SJSA1 (cell line): ENCODE measurements at regions not wholly inside any gene's neighbourhood (a gene's known extent, or its start where the extent isn't known, plus 50 kb on each side); places are given as distances from the start of the nearest gene placed in this dataset.
"Not testable (repeated sequence)": the region's sequence is repeated elsewhere in the genome, so short reads cannot be mapped to it uniquely, and the experiment has no call there.

Experiments
- DNase-seq, 2 experiments: peaks; one replicate each; pipeline ENCODE4 v3.0.0-alpha.2; 2015 to 2020; ENCODE audit warnings: low spot score in 2 of 2, low read depth in 1 of 2
- H3K27ac ChIP-seq: fragments of 250-450 bp; sonication (Bioruptor Pico); 2 replicates; pipeline ENCODE4 v1.5.1; 2020; ENCODE audit warnings: mild to moderate bottlenecking, moderate library complexity
- H3K27me3 ChIP-seq: fragments of 250-450 bp; sonication (Bioruptor Pico); replicated peaks from 2 replicates; pipeline ENCODE4 v1.5.1; 2020; ENCODE audit warnings: mild to moderate bottlenecking, moderate library complexity
- H3K36me3 ChIP-seq: fragments of 250-450 bp; sonication (Bioruptor Pico); 2 replicates; pipeline ENCODE4 v1.5.1; 2020; ENCODE audit warnings: mild to moderate bottlenecking
- H3K4me1 ChIP-seq: fragments of 250-450 bp; sonication (Bioruptor Pico); replicated peaks from 2 replicates; pipeline ENCODE4 v1.6.1; 2021; ENCODE audit warnings: mild to moderate bottlenecking
- H3K4me3 ChIP-seq: fragments of 250-450 bp; sonication (Bioruptor Pico); 2 replicates; pipeline ENCODE4 v1.5.1; 2020; ENCODE audit warnings: mild to moderate bottlenecking
- H3K9me3 ChIP-seq: fragments of 250-450 bp; sonication (Bioruptor Pico); replicated peaks from 2 replicates; pipeline ENCODE4 v1.5.1; 2020; ENCODE audit warnings: mild to moderate bottlenecking

DNA sequence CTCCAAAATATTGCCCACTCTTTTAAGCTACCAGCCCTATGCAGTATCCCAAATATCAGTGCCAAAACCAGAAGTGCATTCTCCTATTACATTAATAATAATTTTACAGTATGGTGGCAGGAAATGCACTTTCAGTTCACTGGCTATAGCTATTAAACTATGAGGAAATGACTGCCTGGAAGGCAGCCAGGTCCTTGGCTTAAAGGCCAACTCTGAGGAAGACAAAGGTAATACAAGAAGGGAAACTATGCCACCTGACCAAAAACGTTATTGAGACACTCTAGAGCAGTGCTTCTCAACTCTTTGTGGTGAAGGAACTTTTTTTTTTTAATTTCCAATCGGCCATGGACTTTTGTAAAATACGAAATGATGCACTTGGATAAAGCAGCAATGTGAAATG is 133.6 kb upstream of the VAMP7 start:
- no peak for DNase-seq
- Histone ChIP-seq H3K4me3 (no peak overlapping the region), H3K27ac (no peak overlapping the region), H3K9me3 (no peaks in the 10 kb centered on the region; the same call in 1 of the 2 replicates), H3K27me3 (no peaks in the 10 kb centered on the region), H3K36me3 (no peaks in the 10 kb centered on the region), H3K4me1 (no peaks in the 10 kb centered on the region)

DNA sequence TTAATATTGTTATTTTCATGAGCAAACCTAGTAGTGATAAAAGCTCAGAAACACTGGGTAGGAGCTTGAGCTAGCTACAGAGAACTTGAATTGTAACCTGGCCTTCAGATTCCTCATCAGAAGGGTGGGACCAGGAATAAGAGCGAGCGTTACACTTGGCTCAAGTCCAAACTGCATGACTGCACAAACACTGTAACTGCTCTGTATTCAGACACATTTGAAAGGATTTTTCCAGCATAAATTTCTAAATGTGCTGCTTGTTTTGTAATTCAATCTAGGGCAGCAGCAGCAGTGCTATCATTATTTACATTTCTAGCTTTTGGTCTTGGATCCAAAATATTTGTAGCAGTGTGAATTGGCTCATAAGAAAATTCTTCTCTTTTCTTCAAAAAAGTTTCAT is 133.0 kb upstream of the TMLHE start:
- no peaks in the 10 kb centered on the region for H3K4me1 ChIP-seq
- no peaks in the 10 kb centered on the region for H3K27me3 ChIP-seq
- H3K4me3 ChIP-seq: no peak overlapping the region
- no peak for DNase-seq
- H3K9me3 ChIP-seq: no peaks in the 10 kb centered on the region; the same call in 1 of the 2 replicates
- H3K36me3 ChIP-seq: no peaks in the 10 kb centered on the region
- H3K27ac ChIP-seq: no peak overlapping the region

DNA sequence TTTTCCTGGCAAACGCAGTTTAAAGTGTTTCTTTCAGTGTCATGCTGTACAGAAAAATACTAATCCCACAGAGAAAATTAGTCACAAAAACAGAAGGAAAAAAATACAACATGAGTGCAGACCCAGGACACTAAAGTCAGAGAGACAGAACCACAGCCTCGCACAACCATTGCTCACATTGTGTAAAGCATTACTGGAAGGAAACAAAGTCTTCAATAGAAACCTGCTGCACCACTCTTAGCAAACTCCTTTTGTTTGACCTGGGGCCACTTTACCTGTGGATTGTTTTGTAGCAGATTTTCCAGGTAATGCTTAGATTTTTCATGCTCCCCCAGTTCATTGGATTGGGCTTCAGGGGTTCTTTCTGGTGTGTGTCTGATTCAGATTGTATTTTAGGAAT is 131.8 kb upstream of the TMLHE start:
- no peak overlapping the region for H3K27ac ChIP-seq
- no peaks in the 10 kb centered on the region for H3K27me3 ChIP-seq
- no peak for DNase-seq
- no peaks in the 10 kb centered on the region for H3K4me1 ChIP-seq
- H3K4me3 ChIP-seq: no peak overlapping the region
- H3K9me3 ChIP-seq: no peaks in the 10 kb centered on the region
- H3K36me3 ChIP-seq: no peaks in the 10 kb centered on the region

DNA sequence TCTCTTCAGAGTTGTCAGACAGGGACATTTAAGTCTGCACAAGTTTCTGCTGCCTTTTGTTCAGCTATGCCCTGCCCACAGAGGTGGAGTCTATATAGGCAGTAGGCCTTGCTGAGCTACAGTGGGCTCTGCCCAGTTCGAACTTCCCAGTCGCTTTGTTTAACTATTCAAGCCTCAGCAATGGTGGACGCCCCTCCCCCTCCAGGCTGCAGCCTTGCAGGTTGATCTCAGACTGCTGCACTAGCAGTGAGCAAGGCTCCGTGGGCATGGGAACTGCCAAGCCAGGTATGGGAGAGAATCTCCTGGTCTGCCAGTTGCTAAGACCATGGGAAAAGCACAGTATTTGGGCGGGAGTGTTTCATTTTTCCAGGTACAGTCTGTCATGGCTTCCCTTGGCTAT is 115.6 kb upstream of the TMLHE start:
- H3K27ac ChIP-seq, H3K4me1 ChIP-seq, H3K27me3 ChIP-seq, H3K36me3 ChIP-seq, H3K4me3 ChIP-seq, DNase-seq, H3K9me3 ChIP-seq: not testable (repeated sequence)

DNA sequence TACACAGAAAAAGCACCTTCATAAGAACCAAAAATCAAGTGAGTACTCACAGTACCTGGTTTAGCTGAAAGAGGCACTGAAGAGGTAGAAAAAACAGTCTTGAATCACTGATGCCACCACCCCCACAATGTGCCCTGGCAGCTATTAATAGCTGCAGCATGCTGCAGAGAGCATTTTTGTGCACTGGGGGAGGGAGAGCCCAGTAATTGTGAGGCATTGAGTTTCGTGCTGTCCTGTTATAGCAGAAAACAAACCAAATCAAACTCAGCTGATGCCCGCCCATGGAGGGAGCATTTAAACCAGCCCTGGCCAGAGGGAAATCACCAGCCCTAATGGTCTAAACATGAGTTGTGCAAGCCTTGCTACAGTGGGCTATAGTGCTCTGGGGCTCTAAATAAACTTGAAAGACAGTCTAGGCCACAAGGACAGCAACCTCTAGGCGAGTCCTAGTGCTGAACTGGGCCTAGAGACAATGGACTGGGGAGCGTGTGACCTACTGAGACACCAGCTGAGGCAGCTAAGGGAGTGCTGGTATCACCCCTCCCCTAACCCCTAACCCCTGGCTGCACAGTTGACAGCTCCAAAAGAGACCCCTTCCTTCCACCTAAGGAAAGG is 106.3 kb upstream of the TMLHE start:
- no peaks in the 10 kb centered on the region for H3K27me3 ChIP-seq
- no peaks in the 10 kb centered on the region for H3K4me1 ChIP-seq

DNA sequence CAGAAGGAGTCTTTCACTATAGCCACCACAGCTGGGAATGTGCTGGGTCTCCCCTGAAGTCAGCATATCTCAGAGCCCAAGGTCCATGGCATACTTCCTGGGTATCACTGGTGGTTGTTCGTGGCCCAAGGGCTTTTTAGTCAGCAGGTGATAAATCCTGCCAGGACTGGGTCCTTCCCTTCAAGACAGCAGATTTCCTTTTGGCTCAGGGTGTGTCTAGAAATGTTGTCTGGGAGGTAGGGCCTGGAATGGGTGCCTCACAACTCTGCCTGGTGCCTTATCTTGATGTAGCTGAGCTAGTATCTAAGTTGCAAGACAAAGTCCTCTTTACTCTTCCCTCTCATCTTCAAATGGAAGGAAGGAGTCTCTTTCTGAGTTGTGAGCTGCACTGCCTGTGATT is 102.4 kb upstream of the TMLHE start:
- peaks cover 4% of the 10 kb centered on the region; the same call in 1 of the 2 replicates for H3K9me3 ChIP-seq
- no peak for DNase-seq
- H3K4me3 ChIP-seq: no peak overlapping the region
- H3K36me3 ChIP-seq: no peaks in the 10 kb centered on the region
- no peaks in the 10 kb centered on the region for H3K27me3 ChIP-seq
- H3K27ac ChIP-seq: no peak overlapping the region
- H3K4me1 ChIP-seq: no peaks in the 10 kb centered on the region

More for the DNA sequence above, 106.3 kb upstream of the TMLHE start:
- no peak overlapping the region for H3K27ac ChIP-seq
- no peaks in the 10 kb centered on the region for H3K36me3 ChIP-seq
- no peaks in the 10 kb centered on the region; the same call in 1 of the 2 replicates for H3K9me3 ChIP-seq
- no peak overlapping the region for H3K4me3 ChIP-seq
- DNase-seq: no peak

DNA sequence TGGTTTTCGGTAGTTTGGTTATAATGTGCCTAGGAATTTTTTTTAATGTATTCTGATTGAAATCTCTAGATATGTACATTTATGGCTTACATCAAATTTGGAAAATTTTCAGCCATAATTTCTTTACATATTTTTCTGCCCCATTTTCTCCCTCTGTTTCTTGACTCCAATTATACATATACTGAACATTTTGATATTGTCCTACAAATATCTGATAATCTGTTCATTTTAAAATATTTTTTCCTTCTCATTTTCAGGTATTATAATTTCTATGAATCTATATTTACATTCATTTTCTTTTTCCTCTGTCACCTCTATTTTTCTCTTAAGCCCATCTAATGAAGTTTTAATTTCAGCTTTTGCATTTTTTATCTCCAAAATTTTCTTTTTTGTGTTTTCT is 82.7 kb upstream of the TMLHE start:
- Histone ChIP-seq H3K27ac (no peak overlapping the region), H3K4me3 (no peak overlapping the region), H3K27me3 (no peaks in the 10 kb centered on the region), H3K9me3 (no peaks in the 10 kb centered on the region), H3K36me3 (no peaks in the 10 kb centered on the region), H3K4me1 (no peaks in the 10 kb centered on the region)
- no peak for DNase-seq

DNA sequence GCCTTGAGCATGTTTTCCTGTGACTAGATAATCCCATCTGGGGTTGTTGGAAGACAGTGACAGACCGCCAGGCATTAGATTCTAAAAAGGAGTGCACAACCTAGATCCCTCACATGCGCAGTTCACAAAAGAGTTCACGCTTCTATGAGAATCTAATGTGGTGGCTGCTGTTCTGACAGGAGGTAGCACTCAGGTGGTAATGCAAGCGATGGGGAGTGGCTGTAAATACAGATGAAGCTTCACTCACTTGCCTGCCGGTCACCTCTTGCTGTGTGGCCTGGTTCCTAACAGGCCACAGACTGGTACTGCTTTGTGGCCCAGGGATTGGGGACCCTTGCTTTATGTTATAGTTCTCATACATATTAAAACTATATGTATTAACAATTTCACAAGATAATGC is 81.9 kb upstream of the TMLHE start:
- H3K4me1 ChIP-seq: no peaks in the 10 kb centered on the region
- DNase-seq: no peak

DNA sequence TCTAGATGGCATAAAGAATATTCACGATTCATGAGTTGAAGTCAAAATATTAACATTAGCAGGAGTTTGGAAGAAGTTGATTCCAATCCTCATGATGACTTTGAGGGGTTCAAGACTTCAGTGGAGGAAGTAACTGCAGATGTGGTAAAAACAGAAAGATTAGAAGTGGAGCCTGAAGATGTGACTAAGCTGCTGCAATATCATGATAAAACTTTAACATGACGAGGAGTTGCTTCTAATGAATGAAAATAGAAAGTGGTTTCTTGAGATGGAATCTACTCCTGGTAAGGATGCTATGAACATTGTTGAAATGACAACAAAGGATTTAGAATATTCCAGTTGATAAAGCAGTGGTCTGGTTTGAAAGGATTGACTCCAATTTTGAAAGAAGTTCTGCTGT is 70.1 kb upstream of the TMLHE start:
- Histone ChIP-seq H3K36me3 (no peaks in the 10 kb centered on the region), H3K27ac (no peak overlapping the region), H3K27me3 (no peaks in the 10 kb centered on the region), H3K9me3 (no peaks in the 10 kb centered on the region), H3K4me1 (no peaks in the 10 kb centered on the region), H3K4me3 (no peak overlapping the region)
- DNase-seq: no peak

More for the DNA sequence above, 81.9 kb upstream of the TMLHE start:
- H3K27ac ChIP-seq: no peak overlapping the region
- no peak overlapping the region for H3K4me3 ChIP-seq
- no peaks in the 10 kb centered on the region for H3K9me3 ChIP-seq
- H3K27me3 ChIP-seq: no peaks in the 10 kb centered on the region
- no peaks in the 10 kb centered on the region for H3K36me3 ChIP-seq

DNA sequence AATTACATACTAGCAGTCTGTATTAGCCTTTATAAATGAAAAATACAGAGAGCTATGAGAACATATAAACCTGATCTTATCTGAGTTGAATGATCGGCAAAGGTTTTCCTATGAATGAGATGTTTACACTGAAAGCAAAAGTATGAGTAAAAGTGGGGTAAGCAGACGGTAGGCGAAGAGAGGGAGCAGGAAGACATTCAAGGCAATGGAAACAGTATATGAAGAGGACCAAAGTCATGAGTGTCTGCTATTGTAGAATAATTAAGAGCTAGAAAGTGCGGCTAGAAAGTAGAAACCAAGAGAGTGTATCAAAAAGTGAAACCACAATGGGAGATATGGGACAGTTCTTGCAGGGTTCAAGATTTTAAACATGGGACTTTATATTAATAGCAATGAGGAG is 67.0 kb upstream of the TMLHE start:
- no peak for DNase-seq
- Histone ChIP-seq H3K9me3 (no peaks in the 10 kb centered on the region), H3K4me3 (no peak overlapping the region), H3K36me3 (no peaks in the 10 kb centered on the region), H3K27ac (no peak overlapping the region), H3K4me1 (no peaks in the 10 kb centered on the region), H3K27me3 (no peaks in the 10 kb centered on the region)

DNA sequence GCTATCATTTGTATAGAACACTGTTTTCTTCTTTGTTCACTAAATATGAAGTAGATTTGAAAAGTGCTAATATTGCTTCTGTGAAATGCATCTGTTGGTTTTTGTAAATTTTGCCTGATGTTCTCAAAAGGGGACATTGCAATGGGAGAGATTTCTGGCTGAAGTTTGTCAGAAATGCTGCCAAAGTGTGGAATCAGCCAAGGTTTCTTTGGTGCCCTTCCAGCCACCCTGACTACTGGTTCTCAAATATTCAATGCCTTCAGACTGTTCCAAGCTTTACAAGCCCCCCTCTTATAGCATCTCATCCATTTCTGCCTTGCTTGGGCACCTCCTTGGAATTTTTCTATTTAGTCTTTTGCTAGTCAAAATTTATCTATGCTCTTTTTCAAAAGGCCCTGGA is 60.6 kb upstream of the TMLHE start:
- Histone ChIP-seq H3K9me3 (no peaks in the 10 kb centered on the region), H3K36me3 (no peaks in the 10 kb centered on the region), H3K4me3 (no peak overlapping the region), H3K27me3 (no peaks in the 10 kb centered on the region), H3K4me1 (no peaks in the 10 kb centered on the region), H3K27ac (no peak overlapping the region)
- DNase-seq: no peak

DNA sequence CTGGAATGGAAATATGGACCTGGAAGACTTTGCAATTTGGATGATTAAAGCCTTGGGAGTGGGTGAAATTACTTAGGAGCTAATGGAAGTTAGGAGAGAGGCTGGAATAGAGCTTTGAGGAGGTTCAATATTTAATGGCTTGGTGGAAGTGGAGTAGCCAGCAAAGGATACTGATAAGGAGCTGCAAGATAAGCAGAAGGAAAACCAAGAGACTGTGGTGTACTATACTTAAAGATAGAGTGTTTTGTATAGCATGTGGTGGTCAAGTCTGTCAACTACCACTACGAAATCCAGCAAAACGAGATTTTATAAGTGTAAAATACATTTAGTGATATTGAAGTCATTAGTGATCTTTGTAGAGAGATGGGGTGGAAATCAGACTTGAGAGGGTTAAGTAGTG is 54.0 kb upstream of the TMLHE start:
- no peaks in the 10 kb centered on the region for H3K9me3 ChIP-seq
- H3K27me3 ChIP-seq: no peaks in the 10 kb centered on the region
- H3K27ac ChIP-seq: no peak overlapping the region
- DNase-seq: no peak
- no peak overlapping the region for H3K4me3 ChIP-seq
- no peaks in the 10 kb centered on the region for H3K4me1 ChIP-seq
- no peaks in the 10 kb centered on the region for H3K36me3 ChIP-seq
